ENCODE measurements at regions not wholly inside any gene's neighbourhood (a gene's known extent, or its start where the extent isn't known, plus 50 kb on each side); places are given as distances from the start of the nearest gene placed in this dataset.

DNA sequence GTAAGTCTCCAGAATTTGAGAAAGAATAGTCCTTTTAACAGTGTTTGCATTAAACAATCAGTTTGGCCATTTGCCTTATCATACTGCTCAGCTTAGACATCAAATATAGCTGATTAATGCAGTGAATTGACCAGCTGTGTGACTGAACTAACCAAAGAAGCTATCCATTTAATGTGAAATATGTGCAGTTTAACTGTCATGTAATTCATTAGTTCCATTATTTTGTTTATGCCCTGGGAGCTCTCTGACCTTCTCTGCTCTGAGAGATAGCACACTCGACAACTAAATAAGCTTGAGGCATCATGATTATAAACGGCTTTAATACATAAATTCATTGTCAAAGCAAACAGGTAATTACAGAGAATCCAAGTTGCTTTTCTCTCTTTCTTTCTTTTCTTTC lies 324.3 kb upstream of the PCDH7 start:
- Histone ChIP-seq H4K20me1 (replicated peaks; ENCODE audit: control insufficient read depth, extremely low read depth, insufficient read depth, low read length) (no peaks in the 10 kb centered on the region), H3K4me1 (ENCODE audit: control insufficient read depth, extremely low read depth, insufficient read depth, low read length) (peaks cover 26% of the 10 kb centered on the region), H3K27ac (ENCODE audit: insufficient read depth, low read depth, low read length) (no peak overlapping the region), H3K4me2 (ENCODE audit: insufficient read depth, low read length) (no peak overlapping the region), H3K9me3 (replicated peaks; ENCODE audit: control insufficient read depth, insufficient read depth, low read length) (no peaks in the 10 kb centered on the region), H3K4me3 (replicated peaks in 1 of 3; ENCODE audit: insufficient read depth in 1 of 3, low read depth in 1 of 3, low read length in 3 of 3) (no peak overlapping the region), H3K79me2 (ENCODE audit: control insufficient read depth, insufficient read depth, low read length) (no peaks in the 10 kb centered on the region), H3K9me1 (replicated peaks; ENCODE audit: control insufficient read depth, extremely low read depth, insufficient read depth, low read length) (no peaks in the 10 kb centered on the region), H3K36me3 (ENCODE audit: control insufficient read depth in 2 of 2, extremely low read depth in 1 of 2, insufficient read depth in 2 of 2, low read length in 2 of 2) (no peaks in the 10 kb centered on the region), H3K27me3 (ENCODE audit: control insufficient read depth in 2 of 2, insufficient read depth in 2 of 2, low read length in 2 of 2) (no peaks in the 10 kb centered on the region), H2AFZ (ENCODE audit: low read depth, low read length) (no peak overlapping the region), H3K9ac (replicated peaks; ENCODE audit: extremely low read depth, insufficient read depth, low read length) (no peak overlapping the region)
- intact Hi-C loops (cut with micrococcal nuclease) = loop anchor here (5.0 kb wide), 2 partner anchors 36 to 141 kb away; no protein-coding TSS in a partner anchor
- ChIA-PET CTCF (interaction anchor here (0.9 to 1.1 kb wide), 2 partner anchors 15 to 53 kb away, joined by 3 to 5 read pairs; no protein-coding TSS in a partner anchor), POLR2A (no interaction called here)
- TF ChIP-seq FOS (IDR thresholded peaks at IDR 0.05; ENCODE audit: borderline replicate concordance, insufficient read depth, low read length) (no peak), POLR2AphosphoS5 (IDR thresholded peaks at IDR 0.05; ENCODE audit: insufficient read depth, low read depth, low read length) (no peak), JUN (IDR thresholded peaks at IDR 0.05; ENCODE audit: borderline replicate concordance, insufficient read depth, insufficient read length, low read depth) (no peak), POLR2A (IDR thresholded peaks at IDR 0.05; ENCODE audit: low read depth, low read length) (no peak), GATA2 (IDR thresholded peaks at IDR 0.05; ENCODE audit: insufficient read depth, insufficient read length, low read depth, low read length) (no peak), EZH2 (IDR thresholded peaks at IDR 0.05; ENCODE audit: borderline replicate concordance, low read depth, low read length, severe bottlenecking) (no peak), CTCF (IDR thresholded peaks at IDR 0.05; ENCODE audit: extremely low read depth in 1 of 2, insufficient read depth in 1 of 2, low read depth in 1 of 2, low read length in 2 of 2) (no peak), MYC (IDR thresholded peaks at IDR 0.05; ENCODE audit: low read depth, low read length) (no peak)
- TF ChIP-seq, protein P1, sequence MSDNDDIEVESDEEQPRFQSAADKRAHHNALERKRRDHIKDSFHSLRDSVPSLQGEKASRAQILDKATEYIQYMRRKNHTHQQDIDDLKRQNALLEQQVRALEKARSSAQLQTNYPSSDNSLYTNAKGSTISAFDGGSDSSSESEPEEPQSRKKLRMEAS (IDR thresholded peaks at IDR 0.05; ENCODE audit: insufficient read depth, insufficient read length) = no peak
- DNase-seq (ENCODE audit: low read depth, low spot score) (no peak), FAIRE-seq (no peak)
- BruUV-seq (replicated peaks) = no TSS peak
- dilution Hi-C loops (cut with MboI; ENCODE audit: extremely low pct_ligation_motif_present, low sequenced_read_pairs) = no loop called here

All from endothelial cell of umbilical vein (primary cell).